Caco-2 (cell line): ENCODE measurements at regions not wholly inside any gene's neighbourhood (a gene's known extent, or its start where the extent isn't known, plus 50 kb on each side); places are given as distances from the start of the nearest gene placed in this dataset.

Experiments
- BruUV-seq: library from RNA; stranded (reverse); fragments of 400-500 nt; replicated peaks from 2 replicates; lab custom pipeline; 2021; lab: Mats Ljungman, UMichigan
- CTCF ChIA-PET: fragments of 300-600 bp; sonication (Branson Sonifier 250); formaldehyde crosslinking; loops from one replicate; lab custom pipeline; 2022; ENCODE audit warnings: antibody characterized with exemption; lab: Charles Lee
- POLR2A ChIA-PET: fragments of 300-600 bp; sonication (Branson Sonifier 250); formaldehyde crosslinking; loops from one replicate; lab custom pipeline; 2022; ENCODE audit warnings: antibody characterized with exemption; lab: Charles Lee
- DNase-seq, 2 experiments: peaks; one replicate each; pipeline versions ENCODE4 v3.0.0 to v3.0.0-alpha.2; 2020 to 2022
- H3K27me3 ChIP-seq: replicated peaks from 2 replicates; pipeline ENCODE4 v1.6.0; 2011; ENCODE audit warnings: low read length; ENCODE audit not compliant: control insufficient read depth, insufficient read depth
- H3K36me3 ChIP-seq: 2 replicates; pipeline ENCODE4 v1.5.1; 2011; ENCODE audit warnings: low read length; ENCODE audit not compliant: control insufficient read depth, insufficient read depth
- H3K4me1 ChIP-seq: fragments of 250-450 bp; sonication (Bioruptor Pico); 2 replicates; pipeline ENCODE4 v1.5.1; 2020; ENCODE audit warnings: mild to moderate bottlenecking
- H3K4me3 ChIP-seq: 2 replicates; pipeline ENCODE4 v1.5.1; 2011; ENCODE audit warnings: low read depth, mild to moderate bottlenecking, control low read depth, low read length
- H3K9me3 ChIP-seq: fragments of 250-450 bp; sonication (Bioruptor Pico); 2 replicates; pipeline ENCODE4 v1.5.1; 2020; ENCODE audit warnings: mild to moderate bottlenecking, moderate library complexity
- H3K27ac Mint-ChIP-seq: one replicate; pipeline ENCODE4 v1.8.0; 2022; ENCODE audit warnings: mixed read lengths; ENCODE audit not compliant: unreplicated experiment
- H3K27me3 Mint-ChIP-seq: one replicate; pipeline ENCODE4 v1.8.0; 2022; ENCODE audit warnings: mixed read lengths; ENCODE audit not compliant: insufficient read depth, unreplicated experiment
- H3K36me3 Mint-ChIP-seq: one replicate; pipeline ENCODE4 v1.8.0; 2022; ENCODE audit warnings: mild to moderate bottlenecking, mixed read lengths; ENCODE audit not compliant: insufficient read depth, unreplicated experiment
- H3K4me1 Mint-ChIP-seq: one replicate; pipeline ENCODE4 v1.8.0; 2022; ENCODE audit warnings: low read depth, mixed read lengths; ENCODE audit not compliant: unreplicated experiment
- H3K4me3 Mint-ChIP-seq: one replicate; pipeline ENCODE4 v1.8.0; 2022; ENCODE audit warnings: mild to moderate bottlenecking, moderate library complexity, mixed read lengths; ENCODE audit not compliant: unreplicated experiment
- H3K9me3 Mint-ChIP-seq: one replicate; pipeline ENCODE4 v1.8.0; 2022; ENCODE audit warnings: mixed read lengths; ENCODE audit not compliant: unreplicated experiment
- intact Hi-C: fragments of 100-400 bp; cut with micrococcal nuclease; formaldehyde crosslinking; loops from one replicate; pipeline ENCODE4 v1.10.0; 2022; ENCODE audit not compliant: unreplicated experiment
- TF ChIP-seq, protein P1 (sequence below), 2 experiments: fragments of 200-600 bp in 1 of 2; IDR thresholded peaks; 1 replicate in 1 of 2; 2 replicates in 1 of 2; pipeline versions ENCODE4 v1.5.1 to v1.8.0; 2011 to 2022; ENCODE audit warnings: antibody characterized with exemption in 1 of 2, control low read depth in 1 of 2, inconsistent platforms in 1 of 2, low read depth in 1 of 2, low read length in 1 of 2, mild to moderate bottlenecking in 1 of 2, moderate library complexity in 1 of 2; ENCODE audit not compliant: insufficient read depth in 1 of 2, severe bottlenecking in 1 of 2, unreplicated experiment in 1 of 2

DNA sequence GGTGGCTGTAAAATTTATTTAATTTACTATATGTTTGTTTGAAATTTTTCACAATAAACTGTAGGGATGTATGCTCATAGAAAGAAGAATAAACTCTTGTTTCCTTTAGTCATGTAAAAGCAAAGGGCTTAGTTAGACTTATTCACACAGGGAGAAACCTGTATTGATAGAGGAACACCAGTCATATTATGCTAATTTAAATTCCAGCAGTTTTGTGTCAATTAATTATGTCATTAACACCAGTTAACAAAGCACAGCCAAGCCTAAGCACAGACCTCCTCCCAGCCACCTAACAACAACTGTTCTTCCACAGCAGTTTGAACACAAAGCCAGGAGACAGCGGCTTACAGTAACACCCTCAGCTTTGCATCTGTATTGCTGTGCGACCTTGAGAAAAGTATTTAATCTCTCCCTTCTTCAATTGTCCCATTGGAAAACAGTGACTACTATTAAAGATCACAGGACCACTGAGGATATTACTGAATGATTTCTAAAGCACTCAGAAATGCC is 260.8 kb upstream of the RRP15 start:
- H3K9me3 ChIP-seq, result no peaks in the 10 kb centered on the region
- H3K4me3 ChIP-seq, result no peak overlapping the region
- DNase-seq, result no peak
- H3K27me3 ChIP-seq, result no peaks in the 10 kb centered on the region
- peaks cover 4% of the 10 kb centered on the region for H3K27me3 Mint-ChIP-seq
- H3K4me3 Mint-ChIP-seq, result no peak overlapping the region
- BruUV-seq, result no TSS peak
- TF ChIP-seq, protein P1, sequence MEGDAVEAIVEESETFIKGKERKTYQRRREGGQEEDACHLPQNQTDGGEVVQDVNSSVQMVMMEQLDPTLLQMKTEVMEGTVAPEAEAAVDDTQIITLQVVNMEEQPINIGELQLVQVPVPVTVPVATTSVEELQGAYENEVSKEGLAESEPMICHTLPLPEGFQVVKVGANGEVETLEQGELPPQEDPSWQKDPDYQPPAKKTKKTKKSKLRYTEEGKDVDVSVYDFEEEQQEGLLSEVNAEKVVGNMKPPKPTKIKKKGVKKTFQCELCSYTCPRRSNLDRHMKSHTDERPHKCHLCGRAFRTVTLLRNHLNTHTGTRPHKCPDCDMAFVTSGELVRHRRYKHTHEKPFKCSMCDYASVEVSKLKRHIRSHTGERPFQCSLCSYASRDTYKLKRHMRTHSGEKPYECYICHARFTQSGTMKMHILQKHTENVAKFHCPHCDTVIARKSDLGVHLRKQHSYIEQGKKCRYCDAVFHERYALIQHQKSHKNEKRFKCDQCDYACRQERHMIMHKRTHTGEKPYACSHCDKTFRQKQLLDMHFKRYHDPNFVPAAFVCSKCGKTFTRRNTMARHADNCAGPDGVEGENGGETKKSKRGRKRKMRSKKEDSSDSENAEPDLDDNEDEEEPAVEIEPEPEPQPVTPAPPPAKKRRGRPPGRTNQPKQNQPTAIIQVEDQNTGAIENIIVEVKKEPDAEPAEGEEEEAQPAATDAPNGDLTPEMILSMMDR (IDR thresholded peaks at IDR 0.05; ENCODE audit: insufficient read depth in 1 of 2, low read depth in 1 of 2, low read length in 1 of 2, severe bottlenecking in 1 of 2, unreplicated experiment in 1 of 2), result no peak
- ChIA-PET CTCF (no interaction called here), POLR2A (no interaction called here)
- no peaks in the 10 kb centered on the region for H3K36me3 ChIP-seq
- H3K27ac Mint-ChIP-seq, result no peak overlapping the region
- H3K36me3 Mint-ChIP-seq, result no peaks in the 10 kb centered on the region
- no peaks in the 10 kb centered on the region for H3K9me3 Mint-ChIP-seq
- H3K4me1 ChIP-seq, result no peaks in the 10 kb centered on the region
- H3K4me1 Mint-ChIP-seq, result no peaks in the 10 kb centered on the region
- intact Hi-C loops, result no loop called here

DNA sequence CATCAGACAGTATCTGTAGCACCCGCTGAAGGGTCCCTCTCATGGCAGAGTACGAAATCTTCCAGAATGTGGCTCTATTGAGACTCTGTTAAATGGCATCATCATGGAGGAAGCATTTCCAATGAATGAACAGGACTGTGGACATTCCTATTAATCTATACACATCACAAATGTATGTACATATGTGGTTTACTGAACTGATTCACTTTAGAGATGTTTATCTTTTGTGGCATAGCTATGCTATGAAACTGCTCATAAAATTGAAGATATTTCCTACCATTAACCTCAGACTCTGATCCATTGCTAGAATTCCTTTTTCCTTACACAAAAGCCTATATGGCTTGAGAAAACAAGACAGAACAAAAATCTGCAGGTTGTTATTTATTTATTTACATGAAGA is 259.6 kb upstream of the RRP15 start:
- no peaks in the 10 kb centered on the region for H3K36me3 ChIP-seq
- intact Hi-C loops, result no loop called here
- Mint-ChIP-seq H3K36me3 (no peaks in the 10 kb centered on the region), H3K27me3 (peaks cover 4% of the 10 kb centered on the region), H3K4me1 (no peaks in the 10 kb centered on the region), H3K4me3 (no peak overlapping the region), H3K27ac (no peak overlapping the region), H3K9me3 (no peaks in the 10 kb centered on the region)
- TF ChIP-seq, protein P1 (IDR thresholded peaks at IDR 0.05; ENCODE audit: insufficient read depth in 1 of 2, low read depth in 1 of 2, low read length in 1 of 2, severe bottlenecking in 1 of 2, unreplicated experiment in 1 of 2), result no peak
- H3K27me3 ChIP-seq, result no peaks in the 10 kb centered on the region
- POLR2A ChIA-PET, result no interaction called here
- no peaks in the 10 kb centered on the region for H3K9me3 ChIP-seq
- H3K4me3 ChIP-seq, result no peak overlapping the region
- no peak for DNase-seq
- no TSS peak for BruUV-seq
- CTCF ChIA-PET, result no interaction called here
- no peaks in the 10 kb centered on the region for H3K4me1 ChIP-seq

DNA sequence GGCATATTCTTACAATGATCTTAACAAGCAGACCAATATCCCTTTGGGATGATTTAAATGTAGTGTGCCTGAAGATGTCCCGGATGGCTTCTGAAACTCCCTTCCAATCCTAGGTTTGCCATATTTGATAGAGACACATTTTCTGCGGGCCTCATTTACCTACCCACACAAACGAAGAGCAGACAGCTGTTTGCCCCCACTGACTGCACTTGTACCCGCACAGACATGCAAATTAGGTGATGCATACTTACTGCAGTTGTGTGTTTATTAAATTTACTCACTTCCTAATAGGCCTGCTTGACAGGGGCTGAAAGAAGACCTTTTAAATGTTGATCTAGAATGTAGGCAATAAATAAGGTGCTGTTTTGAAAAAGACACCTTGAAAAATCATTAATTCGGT is 257.9 kb upstream of the RRP15 start:
- BruUV-seq, result no TSS peak
- Mint-ChIP-seq H3K27ac (no peak overlapping the region), H3K9me3 (no peaks in the 10 kb centered on the region), H3K4me3 (no peak overlapping the region), H3K27me3 (peaks cover 4% of the 10 kb centered on the region), H3K36me3 (no peaks in the 10 kb centered on the region), H3K4me1 (no peaks in the 10 kb centered on the region)
- no peaks in the 10 kb centered on the region for H3K27me3 ChIP-seq
- H3K9me3 ChIP-seq, result no peaks in the 10 kb centered on the region
- CTCF ChIA-PET, result no interaction called here
- no peak overlapping the region for H3K4me3 ChIP-seq
- DNase-seq, result no peak
- TF ChIP-seq, protein P1 (IDR thresholded peaks at IDR 0.05; ENCODE audit: insufficient read depth in 1 of 2, low read depth in 1 of 2, low read length in 1 of 2, severe bottlenecking in 1 of 2, unreplicated experiment in 1 of 2), result no peak
- POLR2A ChIA-PET, result no interaction called here
- no peaks in the 10 kb centered on the region for H3K36me3 ChIP-seq
- intact Hi-C loops, result no loop called here
- H3K4me1 ChIP-seq, result no peaks in the 10 kb centered on the region
